Endothelial cell of umbilical vein (primary cell): ENCODE measurements at regions not wholly inside any gene's neighbourhood (a gene's known extent, or its start where the extent isn't known, plus 50 kb on each side); places are given as distances from the start of the nearest gene placed in this dataset.
"Not testable (repeated sequence)": the region's sequence is repeated elsewhere in the genome, so short reads cannot be mapped to it uniquely, and the experiment has no call there.

ENCODE experiments used
- BruUV-seq: library from RNA; stranded (reverse); fragments of 400-500 nt; replicated peaks from 2 replicates; lab custom pipeline; 2021; lab: Mats Ljungman, UMichigan
- CTCF ChIA-PET: fragments of 300-600, 350-600 bp; sonication (Branson Sonifier 250); formaldehyde crosslinking; loops from one replicate; lab custom pipeline; 2021; ENCODE audit warnings: antibody characterized with exemption, inconsistent platforms; lab: Charles Lee
- POLR2A ChIA-PET: fragments of 300-600, 350-600 bp; sonication (Branson Sonifier 250); formaldehyde crosslinking; loops from one replicate; lab custom pipeline; 2021; ENCODE audit warnings: antibody characterized with exemption, inconsistent platforms; lab: Charles Lee
- DNase-seq: peaks from one replicate; pipeline ENCODE4 v3.0.0-alpha.2; 2011; ENCODE audit warnings: low read depth, low spot score
- FAIRE-seq: peaks from 2 replicates; lab custom pipeline; 2011; peaks lifted over from hg19 to GRCh38; lab: Jason Lieb, UNC
- H2AFZ ChIP-seq: 2 replicates; pipeline ENCODE4 v1.6.0; 2012; ENCODE audit warnings: low read depth, low read length, control low read depth, inconsistent platforms
- H3K27ac ChIP-seq: 2 replicates; pipeline ENCODE4 v1.5.1; 2011; ENCODE audit warnings: low read depth, mild to moderate bottlenecking, control low read depth, low read length, moderate library complexity; ENCODE audit not compliant: insufficient read depth
- H3K27me3 ChIP-seq, 2 experiments: 2 replicates each; pipeline versions ENCODE4 v1.6.0 to v1.6.1; 2011; ENCODE audit warnings: low read length in 2 of 2, mixed read lengths in 1 of 2; ENCODE audit not compliant: control insufficient read depth in 2 of 2, insufficient read depth in 2 of 2
- H3K36me3 ChIP-seq, 2 experiments: 2 replicates in 1 of 2; 3 replicates in 1 of 2; pipeline ENCODE4 v1.5.1; 2011; ENCODE audit warnings: low read length in 2 of 2, mild to moderate bottlenecking in 1 of 2, moderate library complexity in 1 of 2; ENCODE audit not compliant: control insufficient read depth in 2 of 2, insufficient read depth in 2 of 2; ENCODE audit errors: extremely low read depth in 1 of 2
- H3K4me1 ChIP-seq: 3 replicates; pipeline ENCODE4 v1.5.1; 2011; ENCODE audit warnings: mild to moderate bottlenecking, low read length; ENCODE audit not compliant: control insufficient read depth, insufficient read depth; ENCODE audit errors: extremely low read depth
- H3K4me2 ChIP-seq: 2 replicates; pipeline ENCODE4 v1.6.1; 2011; ENCODE audit warnings: low read length, control low read depth, mixed read lengths; ENCODE audit not compliant: insufficient read depth
- H3K4me3 ChIP-seq, 3 experiments: fragments of 200-600 bp in 1 of 3; sonication (generic), shearing (Covaris generic) in 1 of 3; replicated peaks in 1 of 3; 2 replicates each; pipeline ENCODE4 v1.5.1; 2011 to 2016; ENCODE audit warnings: control low read depth in 3 of 3, low read length in 3 of 3, mild to moderate bottlenecking in 2 of 3, inconsistent platforms in 1 of 3, low read depth in 1 of 3, moderate library complexity in 1 of 3; ENCODE audit not compliant: insufficient read depth in 1 of 3
- H3K79me2 ChIP-seq: 2 replicates; pipeline ENCODE4 v1.6.0; 2012; ENCODE audit warnings: low read length, inconsistent platforms; ENCODE audit not compliant: control insufficient read depth, insufficient read depth
- H3K9ac ChIP-seq: replicated peaks from 2 replicates; pipeline ENCODE3; 2011; ENCODE audit warnings: low read length, control low read depth; ENCODE audit not compliant: insufficient read depth; ENCODE audit errors: extremely low read depth
- H3K9me1 ChIP-seq: replicated peaks from 3 replicates; pipeline ENCODE4 v1.6.0; 2011; ENCODE audit warnings: mild to moderate bottlenecking, low read length; ENCODE audit not compliant: control insufficient read depth, insufficient read depth; ENCODE audit errors: extremely low read depth
- H3K9me3 ChIP-seq: replicated peaks from 2 replicates; pipeline ENCODE4 v1.5.1; 2012; ENCODE audit warnings: low read length, inconsistent platforms; ENCODE audit not compliant: control insufficient read depth, insufficient read depth
- H4K20me1 ChIP-seq: replicated peaks from 2 replicates; pipeline ENCODE3; 2011; ENCODE audit warnings: mild to moderate bottlenecking, low read length; ENCODE audit not compliant: control insufficient read depth, insufficient read depth; ENCODE audit errors: extremely low read depth
- FOS ChIP-seq: IDR thresholded peaks from 2 replicates; pipeline ENCODE4 v1.6.1; 2011; ENCODE audit warnings: mild to moderate bottlenecking, low read length, moderate library complexity, borderline replicate concordance; ENCODE audit not compliant: insufficient read depth
- GATA2 ChIP-seq: IDR thresholded peaks from 2 replicates; pipeline ENCODE4 v1.7.0; 2011; ENCODE audit warnings: low read depth, mild to moderate bottlenecking, moderate library complexity, mixed read lengths, low read length; ENCODE audit not compliant: insufficient read length, insufficient read depth
- JUN ChIP-seq: IDR thresholded peaks from 2 replicates; pipeline ENCODE4 v1.6.1; 2011; ENCODE audit warnings: borderline replicate concordance, low read depth; ENCODE audit not compliant: insufficient read length, insufficient read depth
- POLR2A ChIP-seq: IDR thresholded peaks from 2 replicates; pipeline ENCODE4 v1.6.1; 2012; ENCODE audit warnings: low read depth, mild to moderate bottlenecking, control low read depth, low read length
- POLR2AphosphoS5 ChIP-seq: IDR thresholded peaks from 2 replicates; pipeline ENCODE4 v1.6.1; 2012; ENCODE audit warnings: low read depth, mild to moderate bottlenecking, control low read depth, low read length, moderate library complexity; ENCODE audit not compliant: insufficient read depth
- dilution Hi-C: fragments of 300-500 bp; cut with MboI; formaldehyde crosslinking; loops from one replicate; pipeline ENCODE4 v1.15.0; 2019; ENCODE audit warnings: low sequenced_read_pairs; ENCODE audit not compliant: extremely low pct_ligation_motif_present
- intact Hi-C: fragments of 100-400 bp; cut with micrococcal nuclease; formaldehyde crosslinking; loops from one replicate; pipeline ENCODE4 v1.10.0; 2022
- TF ChIP-seq, protein P1 (sequence below), 2 donors: IDR thresholded peaks; 1 replicate in 1 of 2; 2 replicates in 1 of 2; pipeline ENCODE4 v1.5.1; 2011; ENCODE audit warnings: low read length in 2 of 2, mild to moderate bottlenecking in 2 of 2, moderate library complexity in 2 of 2, control low read depth in 1 of 2, inconsistent platforms in 1 of 2, low read depth in 1 of 2; ENCODE audit not compliant: insufficient read depth in 1 of 2; ENCODE audit errors: extremely low read depth in 1 of 2

DNA sequence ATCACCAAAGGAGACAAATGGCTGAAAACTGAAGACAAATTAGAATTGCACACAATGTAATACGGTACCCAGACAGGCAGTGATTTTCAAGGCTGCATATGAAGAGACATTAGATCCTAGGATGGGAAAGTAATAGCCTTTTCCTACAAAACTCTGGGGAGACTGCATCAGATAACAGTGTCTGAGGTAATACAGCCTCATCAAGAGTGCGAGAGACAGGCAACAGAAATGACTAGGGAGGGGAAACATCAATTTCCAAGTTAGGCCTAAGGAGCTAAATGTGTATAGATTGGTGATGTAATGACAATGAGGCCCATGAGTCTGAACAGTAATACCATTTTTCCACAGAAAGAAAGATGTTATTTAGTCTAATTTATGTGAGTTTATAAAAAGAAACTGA lies 200.3 kb downstream of the HTR1B start:
- Histone ChIP-seq H3K36me3 (no peaks in the 10 kb centered on the region), H3K4me2 (no peak overlapping the region), H3K9me1 (no peaks in the 10 kb centered on the region), H3K4me1 (no peaks in the 10 kb centered on the region), H3K9me3 (no peaks in the 10 kb centered on the region), H3K27ac (no peak overlapping the region), H3K27me3 (no peaks in the 10 kb centered on the region), H4K20me1 (no peaks in the 10 kb centered on the region), H2AFZ (no peak overlapping the region), H3K4me3 (no peak overlapping the region), H3K9ac (no peak overlapping the region), H3K79me2 (no peaks in the 10 kb centered on the region)
- DNase-seq, result no peak
- FAIRE-seq, result no peak
- intact Hi-C loops (no loop called here), dilution Hi-C loops (no loop called here)
- no TSS peak for BruUV-seq
- CTCF ChIA-PET, result no interaction called here
- TF ChIP-seq JUN (no peak), FOS (no peak), GATA2 (no peak), POLR2A (no peak), POLR2AphosphoS5 (no peak)
- TF ChIP-seq, protein P1, sequence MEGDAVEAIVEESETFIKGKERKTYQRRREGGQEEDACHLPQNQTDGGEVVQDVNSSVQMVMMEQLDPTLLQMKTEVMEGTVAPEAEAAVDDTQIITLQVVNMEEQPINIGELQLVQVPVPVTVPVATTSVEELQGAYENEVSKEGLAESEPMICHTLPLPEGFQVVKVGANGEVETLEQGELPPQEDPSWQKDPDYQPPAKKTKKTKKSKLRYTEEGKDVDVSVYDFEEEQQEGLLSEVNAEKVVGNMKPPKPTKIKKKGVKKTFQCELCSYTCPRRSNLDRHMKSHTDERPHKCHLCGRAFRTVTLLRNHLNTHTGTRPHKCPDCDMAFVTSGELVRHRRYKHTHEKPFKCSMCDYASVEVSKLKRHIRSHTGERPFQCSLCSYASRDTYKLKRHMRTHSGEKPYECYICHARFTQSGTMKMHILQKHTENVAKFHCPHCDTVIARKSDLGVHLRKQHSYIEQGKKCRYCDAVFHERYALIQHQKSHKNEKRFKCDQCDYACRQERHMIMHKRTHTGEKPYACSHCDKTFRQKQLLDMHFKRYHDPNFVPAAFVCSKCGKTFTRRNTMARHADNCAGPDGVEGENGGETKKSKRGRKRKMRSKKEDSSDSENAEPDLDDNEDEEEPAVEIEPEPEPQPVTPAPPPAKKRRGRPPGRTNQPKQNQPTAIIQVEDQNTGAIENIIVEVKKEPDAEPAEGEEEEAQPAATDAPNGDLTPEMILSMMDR (IDR thresholded peaks at IDR 0.05; ENCODE audit: extremely low read depth in 1 of 2, insufficient read depth in 1 of 2, low read depth in 1 of 2, low read length in 2 of 2), result no peak
- POLR2A ChIA-PET, result no interaction called here

DNA sequence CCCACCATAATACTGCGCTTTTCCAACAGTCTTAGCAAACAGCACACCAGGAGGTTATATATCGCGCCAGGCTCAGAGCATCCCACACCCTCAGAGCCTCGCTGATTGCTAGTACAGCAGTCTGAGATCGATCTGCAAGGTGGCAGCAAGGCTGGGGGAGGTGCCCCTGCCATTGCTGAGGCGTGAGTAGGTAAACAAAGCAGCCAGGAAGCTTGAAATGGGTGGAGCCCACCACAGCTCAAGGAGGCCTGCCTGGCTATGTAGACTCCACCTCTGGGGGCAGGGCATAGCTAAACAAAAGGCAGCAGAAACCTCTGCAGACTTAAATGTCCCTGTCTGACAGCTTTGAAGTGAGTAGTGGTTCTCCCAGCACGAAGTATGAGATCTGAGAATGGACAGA lies 211.5 kb downstream of the HTR1B start:
- H3K9me1 ChIP-seq, intact Hi-C loops, H3K4me1 ChIP-seq, FAIRE-seq, H2AFZ ChIP-seq, DNase-seq, H3K79me2 ChIP-seq, H4K20me1 ChIP-seq, dilution Hi-C loops, H3K4me2 ChIP-seq, H3K27ac ChIP-seq, H3K27me3 ChIP-seq, POLR2A ChIA-PET, CTCF ChIA-PET, H3K36me3 ChIP-seq, H3K9me3 ChIP-seq, BruUV-seq, H3K9ac ChIP-seq, H3K4me3 ChIP-seq: not testable (repeated sequence)
